HCT116 (cell line): ENCODE measurements at regions not wholly inside any gene's neighbourhood (a gene's known extent, or its start where the extent isn't known, plus 50 kb on each side); places are given as distances from the start of the nearest gene placed in this dataset.

Experiments used
- ATAC-seq: fragments of 200-7000 bp; cut with Tn5 transposase; 2 replicates; pipeline ENCODE4 v1.9.1; 2020; ENCODE audit warnings: mild to moderate bottlenecking, moderate library complexity
- BruUV-seq: library from RNA; stranded (reverse); fragments of 400-500 nt; replicated peaks from 2 replicates; lab custom pipeline; 2021; lab: Mats Ljungman, UMichigan
- CTCF ChIA-PET: fragments of 300-600 bp; sonication (Branson Sonifier 250); formaldehyde crosslinking; loops from one replicate; lab custom pipeline; 2021; ENCODE audit warnings: antibody characterized with exemption; lab: Charles Lee
- POLR2A ChIA-PET: fragments of 300-600, 350-600 bp; sonication (Branson Sonifier 250); formaldehyde crosslinking; loops from one replicate; lab custom pipeline; 2021; ENCODE audit warnings: antibody characterized with exemption; lab: Charles Lee
- RAD21 ChIA-PET, 2 experiments: fragments of 300-600 bp; sonication (Branson Sonifier 250); formaldehyde crosslinking; loops; one replicate each; lab custom pipeline; 2023; ENCODE audit warnings: low total read pairs in 2 of 2; ENCODE audit not compliant: uncharacterized antibody in 2 of 2, unreplicated experiment in 2 of 2, low non-redundant PET in 1 of 2; lab: Charles Lee
- DNase-seq: peaks from one replicate; pipeline ENCODE4 v3.0.0-alpha.2; 2010; ENCODE audit warnings: low read depth, low spot score
- H2AFZ ChIP-seq: fragments of 200-600 bp; shearing (Covaris generic), sonication (generic); 2 replicates; pipeline ENCODE4 v1.6.1; 2017; ENCODE audit warnings: low read depth, mixed run types, mixed read lengths, antibody characterized with exemption, low read length; ENCODE audit not compliant: poor library complexity, severe bottlenecking
- H3K27ac ChIP-seq: 2 replicates; pipeline ENCODE4 v1.5.1; 2012; ENCODE audit warnings: low read depth, low read length
- H3K27me3 ChIP-seq: fragments of 200-600 bp; sonication (generic); 2 replicates; pipeline ENCODE4 v1.6.1; 2016; ENCODE audit warnings: mixed run types, low read length, mixed read lengths; ENCODE audit not compliant: insufficient read depth
- H3K36me3 ChIP-seq, 2 experiments: fragments of 200-500 bp in 1 of 2; fragments of 200-600 bp in 1 of 2; sonication (Bioruptor generic) in 1 of 2; sonication (generic) in 1 of 2; 2 replicates each; pipeline versions ENCODE4 v1.5.1 to v1.6.1; 2014 to 2016; ENCODE audit warnings: low read length in 2 of 2, inconsistent platforms in 1 of 2, mixed read lengths in 1 of 2, mixed run types in 1 of 2; ENCODE audit not compliant: insufficient read depth in 2 of 2, control insufficient read depth in 1 of 2
- H3K4me1 ChIP-seq, 2 experiments: fragments of 200-600 bp in 1 of 2; sonication (generic) in 1 of 2; 2 replicates each; pipeline versions ENCODE4 v1.5.1 to v1.6.1; 2012 to 2017; ENCODE audit warnings: low read length in 2 of 2, inconsistent platforms in 1 of 2, mild to moderate bottlenecking in 1 of 2, mixed read lengths in 1 of 2, mixed run types in 1 of 2, moderate library complexity in 1 of 2; ENCODE audit not compliant: insufficient read depth in 2 of 2, control insufficient read depth in 1 of 2
- H3K4me2 ChIP-seq: fragments of 200-600 bp; sonication (generic); 2 replicates; pipeline ENCODE4 v1.6.1; 2017; ENCODE audit warnings: mixed run types, low read length, mixed read lengths
- H3K4me3 ChIP-seq, 2 experiments: fragments of 200-600 bp in 1 of 2; sonication (generic) in 1 of 2; replicated peaks in 1 of 2; 2 replicates each; pipeline ENCODE4 v1.5.1; 2011 to 2016; ENCODE audit warnings: low read length in 2 of 2, control low read depth in 1 of 2, low read depth in 1 of 2, mild to moderate bottlenecking in 1 of 2, mixed read lengths in 1 of 2, mixed run types in 1 of 2
- H3K79me2 ChIP-seq: fragments of 200-600 bp; sonication (generic); 2 replicates; pipeline ENCODE4 v1.6.1; 2017; ENCODE audit warnings: mild to moderate bottlenecking, mixed run types, low read length, moderate library complexity, mixed read lengths; ENCODE audit not compliant: insufficient read depth
- H3K9ac ChIP-seq: fragments of 200-600 bp; sonication (generic); 2 replicates; pipeline ENCODE4 v1.6.1; 2016; ENCODE audit warnings: low read length, mixed read lengths
- H3K9me2 ChIP-seq: fragments of 200-600 bp; sonication (generic), shearing (Covaris generic); 2 replicates; pipeline ENCODE4 v1.6.1; 2017; ENCODE audit warnings: mixed run types, mild to moderate bottlenecking, moderate library complexity; ENCODE audit not compliant: insufficient read depth
- H3K9me3 ChIP-seq, 2 experiments: fragments of 200-500 bp in 1 of 2; fragments of 200-600 bp in 1 of 2; sonication (Bioruptor generic) in 1 of 2; sonication (generic) in 1 of 2; 2 replicates each; pipeline ENCODE4 v1.6.1; 2014 to 2017; ENCODE audit warnings: low read length in 2 of 2, mixed read lengths in 2 of 2, inconsistent platforms in 1 of 2, low read depth in 1 of 2, mild to moderate bottlenecking in 1 of 2, mixed run types in 1 of 2, moderate library complexity in 1 of 2; ENCODE audit not compliant: control insufficient read depth in 1 of 2, insufficient read depth in 1 of 2
- H4K20me1 ChIP-seq: fragments of 200-600 bp; sonication (generic), shearing (Covaris generic); 2 replicates; pipeline ENCODE4 v1.6.1; 2017; ENCODE audit warnings: mixed run types, mild to moderate bottlenecking, moderate library complexity; ENCODE audit not compliant: insufficient read depth
- ATF3 ChIP-seq: IDR thresholded peaks from 2 replicates; pipeline ENCODE4 v1.6.1; 2012
- CBX3 ChIP-seq: IDR thresholded peaks from 2 replicates; pipeline ENCODE4 v1.6.1; 2012; ENCODE audit warnings: low read depth
- EGR1 ChIP-seq: IDR thresholded peaks from 2 replicates; pipeline ENCODE4 v1.6.1; 2012; ENCODE audit warnings: low read depth
- FOSL1 ChIP-seq: IDR thresholded peaks from 2 replicates; pipeline ENCODE4 v1.6.1; 2012; ENCODE audit warnings: low read depth
- JUND ChIP-seq: IDR thresholded peaks from 2 replicates; pipeline ENCODE4 v1.6.1; 2012
- MAX ChIP-seq: IDR thresholded peaks from 2 replicates; pipeline ENCODE4 v1.6.1; 2012
- REST ChIP-seq: IDR thresholded peaks from 2 replicates; pipeline ENCODE4 v1.6.1; 2012; ENCODE audit warnings: low read depth
- SP1 ChIP-seq: IDR thresholded peaks from 2 replicates; pipeline ENCODE4 v1.6.1; 2012; ENCODE audit warnings: low read depth
- YY1 ChIP-seq: IDR thresholded peaks from 2 replicates; pipeline ENCODE4 v1.6.1; 2011; ENCODE audit warnings: low read length, low read depth, moderate library complexity, mild to moderate bottlenecking; ENCODE audit not compliant: insufficient replicate concordance; ENCODE audit errors: extremely low read depth
- ZBTB33 ChIP-seq: IDR thresholded peaks from 2 replicates; pipeline ENCODE4 v1.6.1; 2011; ENCODE audit warnings: mild to moderate bottlenecking, low read length, moderate library complexity; ENCODE audit not compliant: insufficient replicate concordance; ENCODE audit errors: extremely low read depth
- intact Hi-C: fragments of 100-400 bp; cut with micrococcal nuclease; formaldehyde crosslinking; loops from 2 replicates; pipeline ENCODE4 v1.10.0; 2022

- POLR2A ChIA-PET: no interaction called here
- intact Hi-C loops: no loop called here
These were observed 173.0 kb downstream of the OLFM4 start for GRCh38 chr13:53201454-53202225.

More at GRCh38 chr13:53201454-53202225, 173.0 kb downstream of the OLFM4 start:
- Histone ChIP-seq H4K20me1 (no peaks in the 10 kb centered on the region), H3K27ac (no peak overlapping the region), H3K36me3 (no peaks in the 10 kb centered on the region), H3K4me3 (no peak overlapping the region), H3K4me2 (no peak overlapping the region), H3K4me1 (no peaks in the 10 kb centered on the region), H3K27me3 (no peaks in the 10 kb centered on the region), H3K9me2 (no peaks in the 10 kb centered on the region), H3K79me2 (no peaks in the 10 kb centered on the region)
- no peak for ATAC-seq
- TF ChIP-seq ATF3 (no peak), EGR1 (no peak), SP1 (no peak), JUND (no peak), YY1 (no peak), CBX3 (no peak), ZBTB33 (no peak), FOSL1 (no peak), REST (no peak), MAX (no peak)
- TF ChIP-seq, all 23 proteins: peak for 0
- BruUV-seq: no TSS peak
- ChIA-PET RAD21 (no interaction called here), CTCF (no interaction called here)
- H2AFZ ChIP-seq: no peak overlapping the region
- no peak for DNase-seq
- H3K9ac ChIP-seq: no peak overlapping the region
- no peaks in the 10 kb centered on the region; a peak in 1 of 4 replicates for H3K9me3 ChIP-seq
